Ishikawa (cell line): ENCODE measurements at regions not wholly inside any gene's neighbourhood (a gene's known extent, or its start where the extent isn't known, plus 50 kb on each side); places are given as distances from the start of the nearest gene placed in this dataset.

Experiments used
- CEBPB ChIP-seq: IDR thresholded peaks from 2 replicates; pipeline ENCODE4 v1.6.1; 2012
- CREB1 ChIP-seq: IDR thresholded peaks from 2 replicates; pipeline ENCODE4 v1.6.1; 2012; ENCODE audit warnings: low read depth
- EGR1 ChIP-seq: IDR thresholded peaks from 2 replicates; pipeline ENCODE4 v1.6.1; 2012
- EP300 ChIP-seq: IDR thresholded peaks from 2 replicates; pipeline ENCODE4 v1.6.1; 2012; ENCODE audit warnings: borderline replicate concordance
- FOXM1 ChIP-seq: IDR thresholded peaks from 2 replicates; pipeline ENCODE4 v1.6.1; 2012; ENCODE audit warnings: low read depth, borderline replicate concordance
- MAX ChIP-seq: IDR thresholded peaks from 2 replicates; pipeline ENCODE4 v1.6.1; 2012
- NFIC ChIP-seq: IDR thresholded peaks from 2 replicates; pipeline ENCODE4 v1.6.1; 2012
- RAD21 ChIP-seq: IDR thresholded peaks from 2 replicates; pipeline ENCODE4 v1.6.1; 2012; ENCODE audit warnings: low read depth
- REST ChIP-seq: IDR thresholded peaks from 2 replicates; pipeline ENCODE4 v1.6.1; 2012; ENCODE audit warnings: low read depth, mild to moderate bottlenecking
- TAF1 ChIP-seq: IDR thresholded peaks from 2 replicates; pipeline ENCODE4 v1.6.1; 2012; ENCODE audit warnings: low read depth, mild to moderate bottlenecking
- TCF12 ChIP-seq: IDR thresholded peaks from 2 replicates; pipeline ENCODE4 v1.6.1; 2012; ENCODE audit warnings: low read depth
- TEAD4 ChIP-seq: IDR thresholded peaks from 2 replicates; pipeline ENCODE4 v1.6.1; 2012
- USF1 ChIP-seq: IDR thresholded peaks from 2 replicates; pipeline ENCODE4 v1.6.1; 2012
- YY1 ChIP-seq: IDR thresholded peaks from 2 replicates; pipeline ENCODE4 v1.6.1; 2012; ENCODE audit warnings: low read depth
- ZBTB7A ChIP-seq: IDR thresholded peaks from 2 replicates; pipeline ENCODE4 v1.6.1; 2012; ENCODE audit warnings: low read depth

GRCh38 chr18:39648616-39649015 is 2083.0 kb upstream of the CELF4 start:
- no peak for TF ChIP-seq MAX
- no peak for TF ChIP-seq TEAD4
- TF ChIP-seq FOXM1 = no peak
- TF ChIP-seq CEBPB = no peak
- TF ChIP-seq CREB1 = no peak
- TF ChIP-seq TAF1 = no peak
- no peak for TF ChIP-seq REST
- no peak for TF ChIP-seq TCF12
- TF ChIP-seq USF1 = no peak
- no peak for TF ChIP-seq ZBTB7A

- TF ChIP-seq TAF1 (no peak), MAX (peak; percentile 51; the same call in 1 of the 2 replicates), NFIC (peak; percentile 45)
These were observed 2082.3 kb upstream of the CELF4 start for GRCh38 chr18:39647627-39648534.

GRCh38 chr18:39638224-39638623 is 2072.6 kb upstream of the CELF4 start:
- TF ChIP-seq FOXM1 = no peak
- no peak for TF ChIP-seq TEAD4
- no peak for TF ChIP-seq YY1
- TF ChIP-seq MAX = no peak
- TF ChIP-seq CEBPB = no peak
- no peak for TF ChIP-seq RAD21
- no peak for TF ChIP-seq REST

GRCh38 chr18:39636931-39637330 is 2071.3 kb upstream of the CELF4 start:
- TF ChIP-seq CREB1 (no peak), TEAD4 (no peak), ZBTB7A (no peak), TCF12 (no peak), EGR1 (no peak), EP300 (no peak), REST (no peak), USF1 (no peak), NFIC (no peak), RAD21 (no peak), FOXM1 (no peak), YY1 (no peak), TAF1 (no peak), CEBPB (no peak), MAX (no peak)
